Naive thymus-derived CD4-positive, alpha-beta T cell (primary cell): ENCODE measurements at regions not wholly inside any gene's neighbourhood (a gene's known extent, or its start where the extent isn't known, plus 50 kb on each side); places are given as distances from the start of the nearest gene placed in this dataset.

ENCODE experiments used
- ATAC-seq: fragments of 150-1000 bp; cut with Tn5 transposase; 2 replicates; pipeline ENCODE4 v1.10.0; 2021; ENCODE audit warnings: mild to moderate bottlenecking, moderate library complexity
- CTCF ChIA-PET: fragments of 350-600 bp; sonication (Branson Sonifier 250); formaldehyde crosslinking; loops from one replicate; lab custom pipeline; 2021; ENCODE audit warnings: antibody characterized with exemption; lab: Charles Lee
- POLR2A ChIA-PET: fragments of 350-600 bp; sonication (Branson Sonifier 250); formaldehyde crosslinking; loops from one replicate; lab custom pipeline; 2021; ENCODE audit warnings: antibody characterized with exemption, inconsistent platforms; lab: Charles Lee
- DNase-seq, 9 donors: peaks; one replicate each; pipeline versions ENCODE4 v3.0.0 to v3.0.0-alpha.2; 2020 to 2022; ENCODE audit warnings: mixed read lengths in 1 of 9
- H3K27ac ChIP-seq: one replicate; pipeline ENCODE4 v1.7.0; 2013; ENCODE audit warnings: mild to moderate bottlenecking, low read depth, low read length, moderate library complexity
- H3K27me3 ChIP-seq, 2 donors: one replicate each; pipeline ENCODE4 v1.7.0; 2013; ENCODE audit warnings: low read length in 2 of 2, mild to moderate bottlenecking in 2 of 2, moderate library complexity in 2 of 2; ENCODE audit not compliant: control insufficient read depth in 2 of 2, insufficient read depth in 2 of 2
- H3K36me3 ChIP-seq, 3 experiments: 1 replicate in 2 of 3; 2 replicates in 1 of 3; pipeline ENCODE4 v1.7.0; 2013; ENCODE audit warnings: low read length in 3 of 3, mild to moderate bottlenecking in 3 of 3, moderate library complexity in 1 of 3; ENCODE audit not compliant: insufficient read depth in 3 of 3, control insufficient read depth in 2 of 3
- H3K4me1 ChIP-seq, 2 donors: one replicate each; pipeline ENCODE4 v1.7.0; 2013; ENCODE audit warnings: low read length in 2 of 2, mild to moderate bottlenecking in 2 of 2, moderate library complexity in 1 of 2; ENCODE audit not compliant: control insufficient read depth in 2 of 2, insufficient read depth in 2 of 2
- H3K4me3 ChIP-seq: 2 replicates; pipeline ENCODE4 v1.7.0; 2013; ENCODE audit warnings: mild to moderate bottlenecking, low read length
- H3K9me3 ChIP-seq, 3 experiments: 1 replicate in 2 of 3; 2 replicates in 1 of 3; pipeline ENCODE4 v1.7.0; 2013; ENCODE audit warnings: low read length in 3 of 3; ENCODE audit not compliant: control insufficient read depth in 2 of 3
- H3K27ac Mint-ChIP-seq, 9 donors: one replicate each; pipeline ENCODE4 v1.8.0; 2020 to 2022; ENCODE audit warnings: mixed read lengths in 9 of 9, mild to moderate bottlenecking in 8 of 9, moderate library complexity in 5 of 9, inconsistent platforms in 2 of 9
- H3K27me3 Mint-ChIP-seq, 5 donors: one replicate each; pipeline ENCODE4 v1.8.0; 2021 to 2022; ENCODE audit warnings: mixed read lengths in 5 of 5, mild to moderate bottlenecking in 1 of 5
- H3K36me3 Mint-ChIP-seq, 5 donors: one replicate each; pipeline ENCODE4 v1.8.0; 2020 to 2022; ENCODE audit warnings: mixed read lengths in 5 of 5, mild to moderate bottlenecking in 3 of 5, inconsistent platforms in 1 of 5
- H3K4me1 Mint-ChIP-seq, 7 donors: one replicate each; pipeline ENCODE4 v1.8.0; 2020 to 2022; ENCODE audit warnings: mixed read lengths in 7 of 7, mild to moderate bottlenecking in 3 of 7, inconsistent platforms in 1 of 7
- H3K4me3 Mint-ChIP-seq, 10 donors: one replicate each; pipeline ENCODE4 v1.8.0; 2020 to 2022; ENCODE audit warnings: mild to moderate bottlenecking in 10 of 10, mixed read lengths in 10 of 10, moderate library complexity in 6 of 10, inconsistent platforms in 2 of 10
- H3K9me3 Mint-ChIP-seq, 11 donors: one replicate each; pipeline ENCODE4 v1.8.0; 2020 to 2022; ENCODE audit warnings: mixed read lengths in 11 of 11, mild to moderate bottlenecking in 4 of 11, inconsistent platforms in 1 of 11, moderate library complexity in 1 of 11
- intact Hi-C, 2 donors: fragments of 100-400 bp; cut with micrococcal nuclease; formaldehyde crosslinking; loops; one replicate each; pipeline ENCODE4 v1.15.1; 2023

DNA sequence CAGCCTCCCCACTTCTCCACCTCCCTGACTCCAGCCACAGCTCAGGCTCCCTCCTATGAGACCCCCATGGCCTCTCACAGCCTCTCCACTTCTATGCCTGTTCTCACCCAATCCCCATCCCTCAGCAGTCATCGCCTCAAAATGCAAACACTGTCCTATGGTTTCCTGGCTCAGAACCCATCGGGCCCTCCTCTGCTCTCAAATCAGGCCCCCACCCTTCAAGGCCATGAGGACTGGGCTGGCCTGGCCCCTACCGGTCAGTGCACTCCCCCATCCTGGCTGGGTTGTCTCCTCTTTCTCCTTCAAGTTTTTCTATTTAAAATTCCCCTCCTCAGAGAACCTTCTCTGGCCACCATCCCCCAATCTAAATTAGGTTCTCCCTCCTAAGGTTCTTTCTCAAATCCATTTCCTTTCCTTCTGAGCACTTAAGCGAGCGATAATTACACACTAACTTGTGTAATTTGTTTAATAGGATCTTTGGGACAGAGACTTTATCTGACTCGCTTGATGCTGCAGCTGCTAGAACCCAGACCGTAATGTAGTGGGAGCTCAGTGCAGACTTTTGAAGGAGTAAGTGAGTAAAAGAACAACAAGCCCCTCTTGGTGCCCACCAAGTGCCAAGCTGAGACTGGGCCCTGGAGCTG lies 347.2 kb downstream of the MATN1 start:
- Mint-ChIP-seq H3K4me3 (no peak overlapping the region), H3K27me3 (peaks cover 0 to 22% (median 8%) of the 10 kb centered on the region in 5 donors), H3K36me3 (no peaks in the 10 kb centered on the region), H3K4me1 (peaks cover 0 to 9% (median 4%) of the 10 kb centered on the region in 7 donors), H3K27ac (no peak overlapping the region), H3K9me3 (no peaks in the 10 kb centered on the region)
- intact Hi-C loops: no loop called here
- ATAC-seq (no peak), DNase-seq (no peak)
- ChIA-PET CTCF (no interaction called here), POLR2A (no interaction called here)
- Histone ChIP-seq H3K4me1 (no peaks in the 10 kb centered on the region), H3K36me3 (no peaks in the 10 kb centered on the region), H3K27me3 (no peaks in the 10 kb centered on the region), H3K9me3 (no peaks in the 10 kb centered on the region), H3K27ac (no peak overlapping the region), H3K4me3 (no peak overlapping the region)

DNA sequence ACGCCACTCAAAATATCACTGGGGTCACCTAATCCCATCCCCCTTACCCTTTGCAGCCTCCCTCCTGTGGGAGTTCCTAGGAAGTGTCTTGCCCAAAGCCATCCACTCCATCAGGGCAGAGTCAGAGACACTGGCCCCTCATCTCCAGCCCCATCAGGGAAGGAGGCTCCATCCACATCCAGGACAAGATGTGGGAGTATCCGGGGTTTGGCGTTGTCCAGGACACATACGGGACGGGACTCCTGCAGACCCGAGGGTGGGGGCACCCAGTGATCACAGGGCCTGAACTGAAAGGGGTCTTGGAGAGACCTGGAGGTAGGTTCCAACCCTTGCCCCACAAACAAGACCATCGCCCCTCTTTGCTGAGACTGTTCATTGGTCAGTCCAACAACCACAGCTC lies 348.2 kb downstream of the MATN1 start:
- Mint-ChIP-seq H3K4me1 (peaks cover 0 to 5% (median 1%) of the 10 kb centered on the region in 7 donors), H3K36me3 (no peaks in the 10 kb centered on the region), H3K9me3 (no peaks in the 10 kb centered on the region), H3K27ac (no peak overlapping the region), H3K27me3 (peaks cover 0 to 22% (median 8%) of the 10 kb centered on the region in 5 donors), H3K4me3 (no peak overlapping the region)
- Histone ChIP-seq H3K27me3 (no peaks in the 10 kb centered on the region), H3K4me1 (no peaks in the 10 kb centered on the region), H3K9me3 (no peaks in the 10 kb centered on the region), H3K27ac (no peak overlapping the region), H3K4me3 (no peak overlapping the region), H3K36me3 (no peaks in the 10 kb centered on the region)
- POLR2A ChIA-PET: no interaction called here
- intact Hi-C loops: no loop called here
- ATAC-seq: no peak
- no peak for DNase-seq
- CTCF ChIA-PET: no interaction called here

DNA sequence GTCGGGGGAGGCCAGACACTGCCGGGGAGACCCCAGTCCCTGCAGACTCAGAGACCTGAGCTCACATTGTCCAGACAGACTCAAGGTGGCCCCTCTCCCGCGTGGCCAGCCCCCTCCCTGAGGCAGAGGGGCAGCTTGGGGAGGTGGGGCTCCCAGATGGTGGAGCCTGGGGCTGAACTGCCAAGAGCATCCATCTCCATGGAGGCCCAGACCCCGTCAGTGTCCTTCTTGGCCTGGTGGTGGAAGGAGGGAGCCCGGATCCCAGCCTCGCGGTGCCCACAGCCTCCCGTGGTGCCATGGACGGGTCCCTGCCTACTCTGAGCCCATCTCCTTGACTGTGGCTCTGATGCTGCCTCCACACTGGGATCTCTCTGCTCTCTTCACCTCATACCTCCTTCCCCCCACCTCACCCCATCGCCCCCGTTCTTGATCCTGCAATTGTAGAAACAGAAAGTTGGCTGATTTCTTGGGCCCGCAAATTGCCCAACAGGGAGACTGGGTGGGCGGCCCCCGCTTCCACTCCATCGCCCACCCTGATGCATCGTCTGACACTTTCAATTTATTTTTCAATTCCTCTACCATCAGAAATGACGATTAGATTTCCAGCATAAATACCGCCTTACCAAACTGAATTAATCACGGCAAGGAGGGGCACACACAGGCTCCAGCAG lies 348.9 kb downstream of the MATN1 start:
- DNase-seq (no peak), ATAC-seq (no peak)

DNA sequence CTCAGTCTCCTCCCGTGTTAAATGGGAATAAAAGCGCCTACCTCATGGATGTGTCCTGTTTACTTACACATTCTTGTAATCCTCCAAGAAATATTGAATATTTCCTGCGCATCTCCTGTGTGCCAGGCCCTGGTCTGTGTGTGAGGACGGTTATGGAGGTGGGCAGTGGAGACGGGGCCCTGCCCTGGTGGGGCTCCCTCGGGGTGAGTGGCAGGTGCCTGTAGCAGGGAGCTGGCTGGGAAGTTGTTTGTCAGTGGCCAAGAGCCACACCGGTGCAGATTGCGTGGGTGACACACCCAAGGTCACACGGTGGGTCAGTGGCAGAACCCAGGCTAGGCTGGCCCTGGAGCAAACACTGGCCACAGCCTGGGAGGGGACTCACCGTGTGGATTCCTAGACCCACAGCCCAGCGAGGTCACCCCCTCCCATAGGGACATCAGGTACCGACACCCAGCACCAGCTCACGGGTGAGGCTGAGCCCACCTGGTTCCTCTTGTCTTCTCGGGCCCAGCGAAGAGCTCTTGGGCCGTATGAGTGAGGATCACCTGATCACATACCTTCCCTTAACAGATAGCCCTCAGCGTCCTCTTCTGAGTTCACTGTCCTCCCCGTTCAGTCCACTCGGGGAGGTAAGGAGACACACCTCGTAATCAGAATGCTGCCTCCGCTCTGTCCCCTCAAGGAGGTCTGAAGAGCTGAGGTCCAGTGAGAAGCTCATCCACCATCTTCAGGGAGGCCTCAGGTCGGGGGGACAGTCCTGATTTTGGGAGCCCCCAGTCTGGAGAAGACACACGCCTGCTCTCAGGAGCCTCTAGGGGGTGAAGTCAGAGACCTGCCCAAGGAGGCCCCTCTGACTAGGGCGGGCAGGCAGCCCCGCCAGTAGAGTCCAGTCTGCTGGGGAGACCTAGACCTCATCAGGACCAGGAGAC lies 349.6 kb downstream of the MATN1 start:
- intact Hi-C loops: no loop called here
- ATAC-seq (no peak), DNase-seq (no peak)
- Histone ChIP-seq H3K4me1 (no peaks in the 10 kb centered on the region), H3K36me3 (no peaks in the 10 kb centered on the region), H3K4me3 (no peak overlapping the region), H3K27me3 (no peaks in the 10 kb centered on the region), H3K9me3 (no peaks in the 10 kb centered on the region), H3K27ac (no peak overlapping the region)
- Mint-ChIP-seq H3K27me3 (peaks cover 0 to 17% (median 8%) of the 10 kb centered on the region in 5 donors), H3K27ac (no peak overlapping the region), H3K9me3 (no peaks in the 10 kb centered on the region), H3K4me1 (no peaks in the 10 kb centered on the region), H3K36me3 (no peaks in the 10 kb centered on the region), H3K4me3 (no peak overlapping the region)
- CTCF ChIA-PET: no interaction called here
- POLR2A ChIA-PET: no interaction called here

More for the DNA sequence above, 348.9 kb downstream of the MATN1 start:
- no peaks in the 10 kb centered on the region for H3K4me1 ChIP-seq
- H3K27ac ChIP-seq: no peak overlapping the region
- Mint-ChIP-seq H3K4me3 (no peak overlapping the region), H3K27ac (no peak overlapping the region), H3K4me1 (peaks cover 0 to 1% (median 0%) of the 10 kb centered on the region in 7 donors), H3K27me3 (peaks cover 0 to 20% (median 8%) of the 10 kb centered on the region in 5 donors), H3K36me3 (no peaks in the 10 kb centered on the region), H3K9me3 (no peaks in the 10 kb centered on the region)
- no peak overlapping the region for H3K4me3 ChIP-seq
- H3K27me3 ChIP-seq: no peaks in the 10 kb centered on the region
- no peaks in the 10 kb centered on the region for H3K36me3 ChIP-seq
- intact Hi-C loops: no loop called here
- ChIA-PET POLR2A (no interaction called here), CTCF (no interaction called here)
- H3K9me3 ChIP-seq: no peaks in the 10 kb centered on the region

DNA sequence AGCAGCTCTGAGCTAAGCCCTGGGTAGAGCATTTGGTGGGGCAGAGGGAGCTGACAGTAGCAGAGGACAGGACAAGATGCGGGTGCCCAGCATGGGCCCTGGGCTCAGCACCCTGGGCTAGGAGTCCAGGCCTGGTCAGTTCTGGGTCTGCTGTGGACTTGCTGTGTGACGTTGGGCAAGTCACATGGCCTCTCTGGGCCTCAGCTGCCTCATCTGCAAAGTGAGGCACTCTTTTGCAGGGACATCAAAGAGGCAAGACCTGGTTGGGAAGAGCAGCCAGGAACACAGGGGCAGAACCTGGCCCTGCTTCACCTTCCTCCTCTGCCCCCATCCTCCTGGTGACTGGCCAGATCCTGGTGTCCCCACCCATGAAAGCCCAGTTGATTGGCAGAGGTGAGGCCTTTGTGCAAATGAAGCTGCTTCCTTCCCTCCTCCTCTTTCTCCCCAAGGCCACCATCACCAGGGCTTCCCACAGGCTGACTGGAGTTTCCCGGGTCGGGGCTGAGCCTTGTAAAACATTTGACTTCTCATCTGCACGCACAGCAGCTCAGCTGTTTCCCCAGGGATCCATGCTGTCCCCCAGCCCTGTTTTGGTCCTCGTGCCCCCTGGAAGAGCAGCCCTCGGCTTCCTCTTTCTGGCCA lies 350.5 kb downstream of the MATN1 start:
- no peak overlapping the region for H3K27ac Mint-ChIP-seq
- DNase-seq (no peak), ATAC-seq (no peak)
- H3K4me1 ChIP-seq: no peaks in the 10 kb centered on the region
- POLR2A ChIA-PET: no interaction called here
- no peaks in the 10 kb centered on the region for H3K9me3 ChIP-seq
- no peaks in the 10 kb centered on the region for H3K9me3 Mint-ChIP-seq
- H3K4me3 Mint-ChIP-seq: no peak overlapping the region
- H3K27ac ChIP-seq: no peak overlapping the region
- H3K36me3 Mint-ChIP-seq: no peaks in the 10 kb centered on the region
- intact Hi-C loops: no loop called here
- no peaks in the 10 kb centered on the region for H3K4me1 Mint-ChIP-seq
- H3K4me3 ChIP-seq: no peak overlapping the region
- H3K36me3 ChIP-seq: no peaks in the 10 kb centered on the region
- CTCF ChIA-PET: no interaction called here
- peaks cover 0 to 16% (median 8%) of the 10 kb centered on the region in 5 donors for H3K27me3 Mint-ChIP-seq
- no peaks in the 10 kb centered on the region for H3K27me3 ChIP-seq

DNA sequence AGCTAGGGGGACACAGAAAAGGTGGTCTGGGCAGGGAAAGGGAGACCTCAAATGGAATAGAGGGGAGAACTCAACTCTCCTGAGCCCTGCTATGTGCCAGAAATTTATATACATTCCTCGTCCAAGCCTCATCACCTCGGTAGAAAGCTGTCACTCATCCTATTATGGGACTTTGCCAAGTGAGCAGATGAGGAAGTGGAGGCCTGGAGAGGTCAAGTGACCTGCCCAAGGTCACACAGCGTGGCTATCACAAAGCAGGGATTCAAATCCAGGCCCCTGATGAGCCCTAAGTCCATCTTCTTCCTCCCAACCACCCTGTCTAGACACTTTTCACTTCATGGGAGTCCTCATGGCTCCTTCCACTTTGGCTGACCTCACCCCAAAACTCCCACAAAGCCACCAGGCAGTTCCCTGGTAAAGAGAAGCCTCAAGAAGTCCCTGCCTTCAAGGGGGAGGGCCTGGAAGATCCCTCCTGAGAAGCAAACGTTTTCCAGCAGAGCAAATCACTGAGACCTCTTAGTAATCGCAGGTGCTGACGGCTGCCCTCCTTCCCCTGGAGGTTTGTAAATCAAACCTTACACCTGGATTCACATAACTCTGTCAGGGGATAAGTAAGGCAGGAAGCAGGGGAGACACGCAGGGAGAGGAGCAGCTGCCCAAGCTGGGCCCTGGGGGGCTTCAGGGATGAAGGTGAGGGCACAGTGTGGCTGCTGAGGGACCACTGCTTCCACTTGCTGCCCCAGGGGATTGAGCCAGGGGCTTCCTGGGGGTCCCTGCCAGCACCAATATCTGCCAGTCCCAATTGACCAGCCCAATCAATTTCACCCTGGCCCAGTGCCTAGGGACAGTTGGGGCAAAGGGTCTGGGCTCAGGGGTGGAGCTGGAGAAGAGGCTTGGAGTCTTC lies 351.2 kb downstream of the MATN1 start:
- H3K27ac ChIP-seq: no peak overlapping the region
- no peaks in the 10 kb centered on the region for H3K36me3 ChIP-seq
- Mint-ChIP-seq H3K4me1 (no peaks in the 10 kb centered on the region), H3K27me3 (peaks cover 0 to 16% (median 8%) of the 10 kb centered on the region in 5 donors), H3K27ac (no peak overlapping the region), H3K9me3 (no peaks in the 10 kb centered on the region), H3K36me3 (no peaks in the 10 kb centered on the region), H3K4me3 (no peak overlapping the region)
- H3K4me3 ChIP-seq: no peak overlapping the region
- H3K4me1 ChIP-seq: no peaks in the 10 kb centered on the region
- ChIA-PET CTCF (no interaction called here), POLR2A (no interaction called here)
- H3K27me3 ChIP-seq: no peaks in the 10 kb centered on the region
- H3K9me3 ChIP-seq: no peaks in the 10 kb centered on the region
- ATAC-seq (no peak), DNase-seq (no peak)
- intact Hi-C loops: no loop called here
